Panc1 (cell line): ENCODE measurements at regions not wholly inside any gene's neighbourhood (a gene's known extent, or its start where the extent isn't known, plus 50 kb on each side); places are given as distances from the start of the nearest gene placed in this dataset.

Source experiments
- ATAC-seq: fragments of 200-7000 bp; cut with Tn5 transposase; 2 replicates; pipeline ENCODE4 v1.9.1; 2020; ENCODE audit warnings: mild to moderate bottlenecking, moderate library complexity
- BruUV-seq: library from RNA; stranded (reverse); fragments of 400-500 nt; replicated peaks from 2 replicates; lab custom pipeline; 2021; lab: Mats Ljungman, UMichigan
- CTCF ChIA-PET: fragments of 300-600 bp; sonication (Branson Sonifier 250); formaldehyde crosslinking; loops from one replicate; lab custom pipeline; 2022; ENCODE audit warnings: antibody characterized with exemption; lab: Charles Lee
- POLR2A ChIA-PET: fragments of 300-600 bp; sonication (Branson Sonifier 250); formaldehyde crosslinking; loops from one replicate; lab custom pipeline; 2022; ENCODE audit warnings: antibody characterized with exemption; lab: Charles Lee
- DNase-seq: peaks from one replicate; pipeline ENCODE4 v3.0.0-alpha.2; 2010; ENCODE audit warnings: low read depth, low spot score
- H3K27ac ChIP-seq: 2 replicates; pipeline ENCODE4 v1.5.1; 2011; ENCODE audit warnings: mild to moderate bottlenecking, low read length, inconsistent platforms
- H3K27me3 ChIP-seq: fragments of 200-500 bp; sonication (Bioruptor generic); 2 replicates; pipeline ENCODE4 v1.6.0; 2014; ENCODE audit warnings: low read length, inconsistent platforms; ENCODE audit not compliant: control insufficient read depth, insufficient read depth
- H3K36me3 ChIP-seq: fragments of 200-500 bp; sonication (Bioruptor generic); 2 replicates; pipeline ENCODE4 v1.5.1; 2014; ENCODE audit warnings: inconsistent platforms, mild to moderate bottlenecking, low read length, moderate library complexity; ENCODE audit not compliant: control insufficient read depth, insufficient read depth
- H3K4me1 ChIP-seq: 2 replicates; pipeline ENCODE4 v1.5.1; 2011; ENCODE audit warnings: inconsistent platforms, mild to moderate bottlenecking, low read length, moderate library complexity; ENCODE audit not compliant: control insufficient read depth, insufficient read depth
- H3K4me3 ChIP-seq, 2 experiments: 2 replicates each; pipeline ENCODE4 v1.5.1; 2011 to 2012; ENCODE audit warnings: low read depth in 2 of 2, low read length in 2 of 2, mild to moderate bottlenecking in 2 of 2, inconsistent platforms in 1 of 2, moderate library complexity in 1 of 2
- H3K9me3 ChIP-seq: fragments of 200-500 bp; sonication (Bioruptor generic); 2 replicates; pipeline ENCODE4 v1.5.1; 2014; ENCODE audit warnings: low read depth, mild to moderate bottlenecking, inconsistent platforms, low read length, moderate library complexity; ENCODE audit not compliant: control insufficient read depth, insufficient read depth
- POLR2AphosphoS5 ChIP-seq: IDR thresholded peaks from 2 replicates; pipeline ENCODE4 v1.6.1; 2012; ENCODE audit warnings: mild to moderate bottlenecking, low read depth, low read length, moderate library complexity
- SIN3A ChIP-seq: IDR thresholded peaks from 2 replicates; pipeline ENCODE4 v1.6.1; 2012; ENCODE audit warnings: low read depth, mild to moderate bottlenecking, low read length, moderate library complexity, borderline replicate concordance; ENCODE audit not compliant: insufficient read depth
- TCF7L2 ChIP-seq: IDR thresholded peaks from 2 replicates; pipeline ENCODE4 v1.6.1; 2011; ENCODE audit warnings: mild to moderate bottlenecking, low read depth, low read length, inconsistent platforms
- in situ Hi-C: cut with HindIII; loops from 2 replicates; pipeline ENCODE4 v1.10.0; 2016; ENCODE audit warnings: low sequenced_read_pairs, low pct_unique_long_range_greater_than_20kb
- intact Hi-C: fragments of 100-400 bp; cut with micrococcal nuclease; formaldehyde crosslinking; loops from one replicate; pipeline ENCODE4 v1.10.0; 2022; ENCODE audit not compliant: unreplicated experiment
- TF ChIP-seq, protein P1 (sequence below): fragments of 450-650 bp; IDR thresholded peaks from 2 replicates; pipeline ENCODE4 v1.5.1; 2017; ENCODE audit warnings: mild to moderate bottlenecking
- TF ChIP-seq, protein P2 (sequence below), 2 experiments: IDR thresholded peaks; 2 replicates each; pipeline ENCODE4 v1.6.1; 2011 to 2012; ENCODE audit warnings: low read depth in 2 of 2, control low read depth in 1 of 2, low read length in 1 of 2, mild to moderate bottlenecking in 1 of 2, moderate library complexity in 1 of 2; ENCODE audit not compliant: insufficient read depth in 1 of 2

DNA sequence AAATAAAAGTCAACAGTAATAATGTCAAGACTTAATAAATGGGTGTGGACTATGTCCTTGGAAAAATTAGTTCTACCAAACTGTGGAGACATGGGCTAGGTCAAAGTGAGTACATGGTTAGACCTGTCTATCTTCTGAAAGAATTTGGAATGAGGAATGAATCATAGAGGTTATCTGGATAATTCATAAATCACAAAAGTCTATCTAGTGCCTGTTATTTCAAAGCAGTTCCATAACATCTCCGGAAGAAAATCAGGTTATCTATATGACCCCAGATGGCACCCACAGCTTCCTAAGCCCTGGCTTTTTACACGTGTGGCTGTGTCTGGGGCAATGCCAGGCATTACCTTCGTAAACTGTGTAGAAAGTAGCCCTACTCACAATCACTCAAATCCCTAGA, 272.0 kb downstream of the ETAA1 start:
- Histone ChIP-seq H3K36me3 (no peaks in the 10 kb centered on the region), H3K9me3 (no peaks in the 10 kb centered on the region), H3K4me1 (no peaks in the 10 kb centered on the region), H3K27me3 (no peaks in the 10 kb centered on the region), H3K27ac (no peak overlapping the region), H3K4me3 (no peak overlapping the region)
- in situ Hi-C loops: no loop called here
- ATAC-seq (no peak), DNase-seq (no peak)
- TF ChIP-seq, protein P1, sequence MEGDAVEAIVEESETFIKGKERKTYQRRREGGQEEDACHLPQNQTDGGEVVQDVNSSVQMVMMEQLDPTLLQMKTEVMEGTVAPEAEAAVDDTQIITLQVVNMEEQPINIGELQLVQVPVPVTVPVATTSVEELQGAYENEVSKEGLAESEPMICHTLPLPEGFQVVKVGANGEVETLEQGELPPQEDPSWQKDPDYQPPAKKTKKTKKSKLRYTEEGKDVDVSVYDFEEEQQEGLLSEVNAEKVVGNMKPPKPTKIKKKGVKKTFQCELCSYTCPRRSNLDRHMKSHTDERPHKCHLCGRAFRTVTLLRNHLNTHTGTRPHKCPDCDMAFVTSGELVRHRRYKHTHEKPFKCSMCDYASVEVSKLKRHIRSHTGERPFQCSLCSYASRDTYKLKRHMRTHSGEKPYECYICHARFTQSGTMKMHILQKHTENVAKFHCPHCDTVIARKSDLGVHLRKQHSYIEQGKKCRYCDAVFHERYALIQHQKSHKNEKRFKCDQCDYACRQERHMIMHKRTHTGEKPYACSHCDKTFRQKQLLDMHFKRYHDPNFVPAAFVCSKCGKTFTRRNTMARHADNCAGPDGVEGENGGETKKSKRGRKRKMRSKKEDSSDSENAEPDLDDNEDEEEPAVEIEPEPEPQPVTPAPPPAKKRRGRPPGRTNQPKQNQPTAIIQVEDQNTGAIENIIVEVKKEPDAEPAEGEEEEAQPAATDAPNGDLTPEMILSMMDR: no peak
- TF ChIP-seq TCF7L2 (no peak), SIN3A (no peak), POLR2AphosphoS5 (no peak)
- TF ChIP-seq, protein P2, sequence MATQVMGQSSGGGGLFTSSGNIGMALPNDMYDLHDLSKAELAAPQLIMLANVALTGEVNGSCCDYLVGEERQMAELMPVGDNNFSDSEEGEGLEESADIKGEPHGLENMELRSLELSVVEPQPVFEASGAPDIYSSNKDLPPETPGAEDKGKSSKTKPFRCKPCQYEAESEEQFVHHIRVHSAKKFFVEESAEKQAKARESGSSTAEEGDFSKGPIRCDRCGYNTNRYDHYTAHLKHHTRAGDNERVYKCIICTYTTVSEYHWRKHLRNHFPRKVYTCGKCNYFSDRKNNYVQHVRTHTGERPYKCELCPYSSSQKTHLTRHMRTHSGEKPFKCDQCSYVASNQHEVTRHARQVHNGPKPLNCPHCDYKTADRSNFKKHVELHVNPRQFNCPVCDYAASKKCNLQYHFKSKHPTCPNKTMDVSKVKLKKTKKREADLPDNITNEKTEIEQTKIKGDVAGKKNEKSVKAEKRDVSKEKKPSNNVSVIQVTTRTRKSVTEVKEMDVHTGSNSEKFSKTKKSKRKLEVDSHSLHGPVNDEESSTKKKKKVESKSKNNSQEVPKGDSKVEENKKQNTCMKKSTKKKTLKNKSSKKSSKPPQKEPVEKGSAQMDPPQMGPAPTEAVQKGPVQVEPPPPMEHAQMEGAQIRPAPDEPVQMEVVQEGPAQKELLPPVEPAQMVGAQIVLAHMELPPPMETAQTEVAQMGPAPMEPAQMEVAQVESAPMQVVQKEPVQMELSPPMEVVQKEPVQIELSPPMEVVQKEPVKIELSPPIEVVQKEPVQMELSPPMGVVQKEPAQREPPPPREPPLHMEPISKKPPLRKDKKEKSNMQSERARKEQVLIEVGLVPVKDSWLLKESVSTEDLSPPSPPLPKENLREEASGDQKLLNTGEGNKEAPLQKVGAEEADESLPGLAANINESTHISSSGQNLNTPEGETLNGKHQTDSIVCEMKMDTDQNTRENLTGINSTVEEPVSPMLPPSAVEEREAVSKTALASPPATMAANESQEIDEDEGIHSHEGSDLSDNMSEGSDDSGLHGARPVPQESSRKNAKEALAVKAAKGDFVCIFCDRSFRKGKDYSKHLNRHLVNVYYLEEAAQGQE (IDR thresholded peaks at IDR 0.05; ENCODE audit: insufficient read depth in 1 of 2, low read depth in 2 of 2, low read length in 1 of 2): no peak
- ChIA-PET POLR2A (no interaction called here), CTCF (no interaction called here)
- BruUV-seq: no TSS peak
- intact Hi-C loops: loop anchor here (10.0 kb wide), 1 partner anchor 1836 kb away; no protein-coding TSS in a partner anchor

DNA sequence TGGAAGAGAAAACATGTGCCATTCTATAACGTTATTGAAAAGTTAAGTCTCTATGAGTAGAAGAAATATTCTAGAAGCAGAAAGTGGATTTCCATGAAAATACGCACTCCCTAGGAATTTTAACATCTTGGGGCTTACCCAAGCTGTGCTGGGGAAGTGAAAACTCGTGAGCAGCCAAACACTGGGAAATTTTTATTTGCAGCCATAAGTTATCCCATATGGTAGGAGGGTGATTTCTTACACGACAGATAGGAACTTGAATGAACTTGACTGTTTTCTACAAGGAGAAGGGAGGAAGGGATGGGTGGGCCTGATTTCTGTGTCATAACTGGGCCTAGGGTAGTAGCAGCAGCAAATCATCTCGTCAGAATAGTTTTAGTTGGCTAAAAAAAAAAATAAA, 272.6 kb downstream of the ETAA1 start:
- in situ Hi-C loops: no loop called here
- Histone ChIP-seq H3K4me3 (no peak overlapping the region), H3K27ac (no peak overlapping the region), H3K27me3 (no peaks in the 10 kb centered on the region), H3K9me3 (no peaks in the 10 kb centered on the region), H3K4me1 (no peaks in the 10 kb centered on the region), H3K36me3 (no peaks in the 10 kb centered on the region)
- ChIA-PET POLR2A (no interaction called here), CTCF (no interaction called here)
- no peak for DNase-seq
- intact Hi-C loops: loop anchor here (10.0 kb wide), 1 partner anchor 1835 kb away; no protein-coding TSS in a partner anchor
- BruUV-seq: no TSS peak
- TF ChIP-seq TCF7L2 (no peak), SIN3A (no peak), POLR2AphosphoS5 (no peak)
- TF ChIP-seq, protein P1: no peak
- TF ChIP-seq, protein P2 (IDR thresholded peaks at IDR 0.05; ENCODE audit: insufficient read depth in 1 of 2, low read depth in 2 of 2, low read length in 1 of 2): no peak
- no peak for ATAC-seq
